Anterior cingulate cortex (tissue), 58 donors: ENCODE measurements at regions not wholly inside any gene's neighbourhood (a gene's known extent, or its start where the extent isn't known, plus 50 kb on each side); places are given as distances from the start of the nearest gene placed in this dataset.
A peak's percentile ranks its signal among the peaks of the same experiment; 100 is the strongest.

Experiments
- DNase-seq, 58 donors: peaks; one replicate each; lab custom pipeline; 2025; lab: John Stamatoyannopoulos, UW

DNA sequence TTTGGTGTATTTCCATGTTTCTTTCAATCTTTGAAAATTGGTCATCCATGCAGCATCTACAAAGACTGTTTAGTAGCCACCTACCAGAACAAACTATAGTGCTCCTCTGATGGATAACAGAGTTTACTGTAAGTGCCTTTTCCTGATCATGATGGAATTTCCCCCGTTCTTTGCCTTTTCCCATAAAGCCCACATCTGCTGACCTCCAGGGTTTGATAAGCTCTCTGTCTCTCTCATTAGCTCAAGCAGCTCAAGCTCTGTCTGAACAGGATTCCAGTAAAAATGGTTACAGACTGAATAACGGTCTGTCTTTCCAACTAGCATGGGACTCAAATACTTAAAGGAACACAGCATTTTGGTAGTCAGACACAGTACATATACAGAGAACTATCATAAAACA, 308.4 kb upstream of the SORL1-AS1 start:
- no peak for DNase-seq

DNA sequence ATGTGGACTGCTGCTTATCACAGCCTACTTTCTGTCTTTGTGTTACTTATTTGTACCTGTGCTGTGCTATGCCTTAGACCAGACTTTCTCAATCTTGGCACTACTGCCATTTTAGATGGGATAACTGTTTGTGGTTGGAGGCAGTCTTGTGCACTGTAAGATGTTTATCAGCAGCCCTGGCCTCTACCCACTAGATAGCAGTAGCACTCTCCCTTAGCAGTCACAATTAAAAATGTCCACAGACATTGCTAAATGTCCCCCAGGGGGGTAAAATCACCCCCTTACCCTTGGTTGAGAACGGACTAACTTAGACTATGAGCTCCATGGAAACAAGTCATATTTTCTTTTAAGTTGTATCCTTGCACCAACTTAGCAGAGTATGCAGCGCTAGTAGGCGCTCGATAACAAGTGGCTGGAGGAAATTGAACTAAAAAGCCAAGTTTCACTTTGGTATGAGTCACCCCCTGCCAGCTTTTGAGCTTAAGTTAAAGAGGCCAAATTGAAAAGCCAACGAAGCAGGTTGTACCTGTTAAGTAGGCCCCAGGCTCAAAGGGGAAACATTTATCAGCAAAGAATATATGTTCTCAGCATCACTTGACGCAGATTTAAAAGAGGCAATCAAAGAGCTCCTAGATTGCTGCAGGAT, 304.8 kb upstream of the SORL1-AS1 start:
- no peak for DNase-seq

DNA sequence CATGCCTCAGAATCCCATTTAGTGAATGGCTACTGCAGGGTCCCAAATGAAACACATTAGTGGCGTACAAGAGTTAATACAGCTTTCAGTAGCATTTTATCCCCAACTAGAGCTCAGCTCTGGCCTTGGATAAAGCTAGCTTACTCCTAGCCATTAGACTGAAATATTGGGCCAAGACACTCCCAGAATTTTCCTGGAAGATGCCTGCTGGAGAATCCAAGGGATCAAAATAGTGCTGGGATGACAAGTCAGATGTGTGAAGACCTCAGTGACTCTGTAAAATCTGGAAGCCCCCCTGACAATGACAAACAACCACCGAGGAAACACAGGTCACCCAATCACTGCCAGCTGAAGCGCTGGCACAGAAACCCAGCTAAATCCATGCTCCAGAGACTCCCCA, 303.1 kb upstream of the SORL1-AS1 start:
- DNase-seq: no peak

DNA sequence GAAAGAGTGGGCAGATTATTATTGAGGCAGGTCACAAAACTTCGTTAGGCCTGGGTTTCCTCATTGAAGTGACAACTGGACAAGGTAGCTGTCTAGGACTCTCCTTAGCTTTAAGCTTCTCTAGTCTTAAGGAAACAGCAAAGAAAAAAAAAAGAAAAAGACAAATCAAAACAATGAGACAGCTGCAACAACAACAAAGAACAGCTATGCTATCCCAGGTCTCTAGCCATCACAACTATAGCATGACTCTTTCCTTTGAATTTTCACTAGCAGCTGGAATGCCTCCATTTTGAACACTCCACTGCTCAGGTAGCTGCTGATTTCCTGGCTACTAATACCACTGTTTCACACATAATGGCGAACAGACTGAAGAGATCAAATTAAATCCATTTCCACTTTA, 302.4 kb upstream of the SORL1-AS1 start:
- no peak for DNase-seq

DNA sequence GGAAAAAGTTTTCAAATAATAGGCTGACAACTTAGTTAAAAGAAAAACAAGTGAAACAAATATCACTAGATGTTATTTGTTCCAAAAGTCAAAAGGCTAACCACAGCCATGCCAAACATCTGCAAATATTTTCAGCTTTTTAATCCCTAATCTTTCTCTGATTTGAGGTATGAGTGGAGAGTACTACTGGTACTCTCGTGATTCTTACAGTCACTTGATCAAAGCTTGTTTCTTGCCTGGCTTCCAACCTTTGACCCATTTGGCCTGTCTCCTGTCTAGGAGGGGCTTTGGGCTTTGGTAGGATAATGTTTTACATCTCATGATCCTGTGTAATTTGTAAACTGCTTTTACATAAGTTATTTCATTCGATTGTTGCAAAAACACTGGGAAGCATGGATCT, 301.8 kb upstream of the SORL1-AS1 start:
- no peak for DNase-seq

DNA sequence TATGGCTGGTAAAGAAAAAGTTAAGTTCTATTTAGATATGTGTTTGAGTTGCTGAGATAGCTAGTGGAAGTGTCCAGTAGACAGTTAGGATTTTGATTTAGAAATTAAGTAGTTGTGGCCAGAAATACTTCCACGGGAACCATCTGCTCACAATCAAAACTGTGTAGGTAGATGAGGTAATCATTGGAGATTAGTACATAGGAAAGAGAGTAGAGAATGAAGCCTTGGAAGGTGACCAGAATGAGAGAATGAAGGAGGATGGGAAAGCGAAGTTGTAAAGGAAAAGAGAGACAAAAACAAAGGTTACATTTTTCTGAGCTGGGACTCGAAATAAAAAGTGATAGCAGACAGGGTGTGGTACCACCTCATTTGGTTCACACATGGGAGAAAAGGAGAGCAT, 296.9 kb upstream of the SORL1-AS1 start:
- DNase-seq: no peak

DNA sequence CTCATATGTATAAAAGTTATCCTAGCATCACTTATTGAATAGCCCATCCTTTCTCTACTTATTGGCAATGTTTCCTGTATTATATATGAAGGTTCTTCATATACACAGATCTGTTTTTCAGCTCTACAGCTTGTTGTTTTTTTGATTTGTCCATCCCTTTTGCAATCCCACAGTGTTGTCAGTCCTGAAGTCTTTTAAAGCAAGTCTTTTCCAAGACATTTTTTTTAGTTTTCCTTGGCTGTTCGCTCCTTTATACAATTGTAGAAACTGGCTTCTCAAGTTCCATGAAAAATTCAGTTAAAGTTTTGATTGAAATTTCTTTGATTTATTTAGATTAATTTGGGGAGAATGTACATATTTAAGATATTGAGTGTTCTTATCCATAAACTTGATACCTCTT, 295.3 kb upstream of the SORL1-AS1 start:
- no peak for DNase-seq

DNA sequence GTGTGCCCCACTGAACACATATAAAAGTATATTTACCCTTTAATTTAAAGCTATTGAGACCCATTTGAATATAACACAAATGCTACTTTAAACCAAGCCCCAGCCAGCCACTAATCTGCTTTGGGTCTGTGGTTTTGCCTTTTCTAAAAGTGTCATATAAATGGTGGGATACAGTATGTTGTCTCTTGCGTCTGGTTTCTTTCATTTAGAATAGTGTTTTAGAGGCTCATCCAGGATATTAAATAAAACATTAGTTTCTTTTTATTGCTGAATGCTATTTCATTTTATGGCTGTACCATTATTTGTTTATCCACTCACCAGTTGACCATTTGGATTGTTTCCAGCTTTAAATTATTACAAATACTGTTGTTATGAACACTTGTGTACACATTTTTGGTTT, 290.5 kb upstream of the SORL1-AS1 start:
- DNase-seq: no peak

DNA sequence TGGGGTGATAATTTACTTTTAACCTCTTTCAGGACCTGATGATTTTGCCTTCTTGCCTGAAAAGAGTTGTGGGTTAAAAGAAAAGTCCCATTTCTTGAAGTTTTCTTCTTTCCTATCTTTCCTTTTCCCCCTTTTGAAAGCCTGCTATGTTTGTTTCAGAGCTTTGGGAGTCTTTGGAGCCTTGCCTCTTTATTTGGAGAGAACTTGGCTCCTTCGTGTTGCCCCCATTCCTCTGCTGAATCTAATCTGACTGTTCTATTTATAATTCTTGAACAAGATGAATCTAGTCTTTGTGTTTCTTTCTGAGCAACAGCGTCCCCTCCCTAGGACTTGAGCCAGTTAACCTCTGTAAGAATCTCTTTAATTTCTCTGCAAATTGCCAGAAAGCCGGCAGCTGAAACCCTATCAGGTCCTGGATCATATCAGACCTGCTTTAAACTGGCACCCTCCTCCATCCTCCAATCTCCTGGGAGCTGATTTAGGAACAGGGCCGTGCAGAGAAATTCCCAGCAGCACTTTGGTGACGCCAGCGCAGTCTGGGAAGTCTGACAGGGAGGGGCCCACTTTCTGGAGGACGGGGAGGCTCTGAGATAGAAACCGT, 289.1 kb upstream of the SORL1-AS1 start:
- DNase-seq: peak in 52 of 58 donors; percentile 14 to 89 (median 52)

DNA sequence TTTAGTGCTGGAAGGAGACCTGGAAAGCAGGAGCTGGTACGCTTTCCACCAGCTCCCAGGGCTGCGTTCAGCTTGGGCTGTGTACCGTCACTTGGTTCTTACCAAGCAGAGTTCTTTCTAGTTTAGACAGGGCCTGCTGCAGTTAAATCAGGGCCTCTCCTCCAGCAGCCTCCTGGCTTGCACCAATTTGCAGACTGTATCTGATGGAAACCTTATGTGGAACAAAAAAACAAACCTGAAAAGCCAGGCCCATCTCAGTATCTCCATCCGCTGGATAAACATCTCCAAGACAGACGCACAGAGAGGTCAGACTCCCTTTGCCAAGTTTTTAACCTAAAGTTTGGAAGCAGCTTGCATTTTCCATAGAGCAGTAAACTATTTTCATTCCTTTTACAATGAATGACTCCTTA, 288.6 kb upstream of the SORL1-AS1 start:
- peak in 1 of 58 donors; percentile 22 for DNase-seq

DNA sequence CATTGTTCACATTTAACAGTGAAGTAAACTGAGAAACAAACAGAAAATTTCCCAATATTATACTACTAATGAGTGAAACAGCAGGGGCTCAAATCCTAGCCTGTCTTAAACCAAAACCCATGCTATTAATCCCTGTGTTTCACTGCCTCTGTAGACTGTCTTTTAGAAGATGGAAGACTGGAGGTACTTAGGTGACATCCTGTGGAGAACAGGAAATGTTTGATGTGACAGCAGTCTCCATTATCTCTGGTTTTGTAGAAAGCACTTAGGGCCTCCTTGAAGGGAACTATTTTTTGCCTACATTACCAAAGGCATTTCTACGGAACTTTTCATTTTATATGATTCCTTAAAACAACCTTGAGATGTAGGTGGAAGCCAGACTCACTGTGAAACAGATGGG, 288.1 kb upstream of the SORL1-AS1 start:
- DNase-seq: no peak

DNA sequence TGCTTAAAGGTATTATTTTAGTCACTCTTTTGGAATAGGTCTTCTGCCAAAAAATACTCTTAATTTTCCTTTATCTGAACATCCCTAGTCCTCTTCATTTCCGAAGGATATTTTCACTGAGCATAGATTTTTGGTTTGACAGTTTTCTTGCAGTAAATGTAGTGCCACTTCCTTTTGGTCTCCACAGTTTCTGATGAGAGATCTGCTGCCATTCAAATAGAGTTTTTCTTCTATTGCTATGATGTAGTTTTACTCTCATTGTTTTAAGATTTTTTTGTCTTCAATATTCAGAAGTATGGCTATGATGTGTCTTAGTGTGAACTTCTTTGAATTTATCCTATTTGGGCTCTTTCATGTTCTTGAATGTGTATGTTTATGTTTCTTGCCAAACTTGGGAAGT, 281.1 kb upstream of the SORL1-AS1 start:
- no peak for DNase-seq

DNA sequence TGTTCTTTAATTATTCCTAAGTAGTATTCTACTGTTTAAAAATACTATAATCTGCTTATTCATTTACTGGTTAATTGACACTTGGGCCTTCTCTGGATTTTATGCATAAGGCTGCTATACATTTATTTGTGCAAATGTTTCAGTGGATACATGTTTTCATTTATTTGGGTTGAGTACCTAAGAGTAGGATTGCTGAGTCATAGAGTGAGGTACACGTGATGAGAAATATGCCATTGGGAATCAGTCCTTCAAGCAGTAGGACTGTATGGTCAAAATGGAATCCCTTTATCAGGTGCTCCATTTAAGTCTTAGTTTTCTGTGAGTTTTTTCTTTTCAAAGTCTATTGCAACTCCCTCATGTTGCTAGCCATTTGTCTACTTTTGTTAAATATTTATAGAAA, 275.2 kb upstream of the SORL1-AS1 start:
- no peak for DNase-seq

DNA sequence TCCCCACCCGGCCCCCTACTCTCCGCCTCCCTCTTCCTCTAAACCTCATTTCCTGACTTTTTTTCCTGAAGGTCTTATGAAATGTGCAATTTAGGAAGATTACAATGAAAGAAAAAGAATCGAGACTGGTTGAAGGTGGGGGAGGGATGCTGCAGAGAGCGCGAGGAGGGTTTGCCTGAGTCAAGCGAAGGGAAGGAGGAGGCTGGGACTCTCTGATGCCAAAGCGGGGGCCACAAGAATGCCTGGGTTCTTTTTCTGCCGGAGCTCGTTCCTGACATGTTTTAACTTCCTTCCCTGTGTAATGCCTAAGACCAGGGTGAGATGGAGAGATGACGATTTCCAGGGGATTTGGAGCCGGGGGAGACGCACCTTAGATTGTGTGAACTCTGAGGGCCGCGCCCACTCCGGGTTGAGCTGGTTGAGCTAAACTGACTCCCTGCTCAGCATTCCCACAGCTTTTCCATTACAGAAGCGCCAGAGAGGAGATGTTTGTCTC, 270.5 kb upstream of the SORL1-AS1 start:
- peak in 53 of 58 donors; percentile 28 to 79 (median 57) for DNase-seq

DNA sequence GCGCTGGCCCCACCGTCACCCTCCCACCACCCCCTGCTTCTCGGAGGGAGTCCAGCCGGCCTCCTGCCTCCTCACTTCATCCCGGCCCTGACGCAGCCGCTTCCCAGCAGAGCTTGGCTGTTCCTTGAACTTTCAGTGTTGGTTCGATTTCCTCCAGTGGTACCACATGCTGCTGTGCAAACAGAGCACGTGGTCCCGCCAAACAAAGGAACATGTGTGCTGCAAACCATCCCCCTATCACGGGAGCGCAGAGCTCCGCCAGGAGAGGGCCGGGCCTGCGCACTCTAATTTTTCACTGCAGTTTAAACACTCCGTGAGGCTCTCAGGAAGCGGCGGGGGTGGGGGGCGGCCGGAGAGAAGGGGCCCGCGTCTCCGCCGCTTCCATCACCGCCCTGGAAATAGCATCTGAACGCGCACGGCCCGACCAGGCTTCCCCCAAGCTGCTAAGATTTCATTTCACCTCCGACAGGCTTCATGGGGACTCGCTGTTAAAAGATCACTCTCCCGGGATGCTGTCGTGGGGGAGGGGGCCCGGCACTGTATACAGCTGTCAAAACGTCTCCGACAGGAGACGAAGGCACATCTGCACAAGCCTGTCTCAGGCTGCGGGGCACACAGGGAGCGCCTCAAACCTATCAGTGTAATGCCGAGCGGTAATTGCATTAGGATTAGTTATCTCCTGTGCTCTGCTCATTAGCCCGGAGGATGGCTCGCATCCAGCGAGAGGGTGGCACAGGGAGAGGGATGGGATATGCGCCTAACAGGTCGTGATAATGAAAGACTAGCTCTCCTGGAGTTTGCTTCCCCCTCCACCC, 269.9 kb upstream of the SORL1-AS1 start:
- DNase-seq: peak; percentile 81 to 99 (median 93)

DNA sequence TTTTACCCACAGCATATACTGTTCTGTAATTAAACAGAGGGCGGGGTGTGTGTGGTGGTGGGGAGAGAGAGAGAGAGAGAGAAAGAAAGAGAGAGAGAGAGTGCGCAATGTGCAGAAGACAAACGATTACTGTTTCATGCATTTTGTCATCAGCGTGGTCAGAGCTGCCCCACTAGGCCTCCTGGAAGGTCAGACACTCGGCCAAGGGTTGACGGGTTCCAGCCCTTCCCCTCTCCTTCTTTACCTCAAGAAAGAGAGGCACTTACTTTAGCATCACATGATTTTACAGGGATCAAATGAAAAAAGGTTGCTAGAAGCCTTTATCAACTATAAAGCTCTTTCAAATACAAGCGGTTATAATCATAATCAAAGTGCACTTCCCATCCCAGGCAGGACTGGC, 269.2 kb upstream of the SORL1-AS1 start:
- peak in 39 of 58 donors; percentile 30 to 85 (median 60) for DNase-seq

DNA sequence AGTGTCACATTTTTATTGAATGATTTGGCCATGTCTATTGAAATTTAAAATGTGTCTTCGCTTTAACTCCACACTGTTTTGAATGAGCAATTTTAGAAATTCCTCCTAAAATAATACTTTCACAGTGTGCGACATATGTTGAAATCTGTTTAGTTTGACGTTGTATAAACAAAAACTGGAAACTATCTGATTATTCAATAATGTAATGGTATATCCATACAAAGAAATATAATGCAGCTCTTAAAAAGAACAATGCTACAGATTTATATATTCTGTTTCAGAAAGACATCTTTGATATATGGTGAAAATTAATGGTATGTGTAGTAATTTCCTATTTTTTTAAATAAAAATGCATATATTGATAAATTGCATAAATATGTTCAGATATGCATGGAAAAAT, 268.7 kb upstream of the SORL1-AS1 start:
- no peak for DNase-seq

DNA sequence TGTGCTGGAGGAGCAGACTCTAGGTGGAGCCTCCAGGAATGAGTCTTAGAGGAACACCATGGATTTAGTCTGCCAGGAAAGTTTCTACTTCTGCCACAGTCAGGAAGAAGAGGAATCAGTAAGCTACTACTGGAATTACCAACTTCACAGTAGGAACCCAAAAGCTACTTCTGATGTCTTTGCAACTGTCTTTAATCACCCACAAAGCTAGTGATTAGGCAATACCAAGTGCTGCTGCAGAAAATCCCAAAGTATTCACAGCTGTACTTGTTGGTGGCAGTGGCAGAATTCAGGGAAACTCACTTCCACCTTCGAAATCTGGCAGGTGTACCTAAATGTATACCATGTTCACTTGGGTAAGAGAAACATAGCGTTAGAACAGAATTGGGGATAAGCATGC, 264.5 kb upstream of the SORL1-AS1 start:
- no peak for DNase-seq

DNA sequence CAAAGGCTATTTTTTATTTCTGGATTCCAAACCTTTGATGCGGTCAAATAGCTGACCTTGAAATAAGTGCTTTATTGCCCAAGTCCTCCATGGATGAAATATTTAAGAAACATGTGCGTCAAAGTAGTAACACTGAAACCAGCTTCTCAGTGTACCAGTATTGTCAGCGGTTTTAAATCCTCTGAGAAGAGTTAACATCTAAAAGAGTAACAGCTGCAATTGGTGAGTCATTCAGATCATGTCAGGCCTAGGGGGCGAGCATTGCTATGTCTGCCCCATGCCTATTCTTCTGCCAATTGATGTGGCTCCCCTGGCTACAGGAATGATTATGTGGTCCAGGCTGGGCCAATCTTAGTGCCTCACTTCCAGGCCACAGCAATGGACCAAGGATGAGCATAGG, 263.3 kb upstream of the SORL1-AS1 start:
- no peak for DNase-seq

DNA sequence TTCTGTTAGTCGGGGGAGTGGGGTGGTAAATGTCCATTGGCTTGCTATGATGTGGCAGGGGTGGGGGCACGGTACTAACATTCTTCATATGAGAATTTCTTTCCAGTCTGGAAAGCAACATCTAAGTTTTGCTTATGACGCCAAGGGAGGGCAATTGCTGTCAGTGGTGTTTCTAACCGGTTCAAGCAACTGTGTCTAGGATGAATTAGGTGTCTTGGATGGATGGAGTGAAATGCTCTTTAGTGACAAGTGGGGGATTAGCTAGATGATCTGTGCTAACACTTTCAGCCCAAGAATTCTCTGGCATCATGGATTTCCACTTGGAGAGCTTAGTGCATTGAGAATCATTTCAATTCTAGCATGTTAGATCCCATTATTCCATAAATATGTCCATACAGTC, 262.6 kb upstream of the SORL1-AS1 start:
- no peak for DNase-seq

DNA sequence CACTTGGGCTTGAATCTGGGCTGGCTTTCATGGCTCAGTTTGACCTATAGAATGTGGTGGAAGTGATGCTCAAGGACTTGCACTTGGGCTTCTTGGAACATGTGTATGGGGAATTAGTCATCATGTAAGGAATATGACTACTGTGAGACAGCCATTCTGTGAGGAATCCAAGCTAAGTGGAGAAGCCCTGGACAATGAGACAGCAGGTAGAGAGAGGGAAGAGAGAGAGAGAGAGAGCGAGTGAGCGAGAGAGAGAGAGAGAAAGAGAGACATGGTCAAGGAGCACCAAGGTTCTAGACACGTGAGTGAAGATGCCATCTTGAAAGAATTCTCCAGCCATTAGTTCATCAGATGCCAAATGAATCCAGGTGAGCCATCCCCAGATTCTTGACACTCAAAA, 261.6 kb upstream of the SORL1-AS1 start:
- no peak for DNase-seq

DNA sequence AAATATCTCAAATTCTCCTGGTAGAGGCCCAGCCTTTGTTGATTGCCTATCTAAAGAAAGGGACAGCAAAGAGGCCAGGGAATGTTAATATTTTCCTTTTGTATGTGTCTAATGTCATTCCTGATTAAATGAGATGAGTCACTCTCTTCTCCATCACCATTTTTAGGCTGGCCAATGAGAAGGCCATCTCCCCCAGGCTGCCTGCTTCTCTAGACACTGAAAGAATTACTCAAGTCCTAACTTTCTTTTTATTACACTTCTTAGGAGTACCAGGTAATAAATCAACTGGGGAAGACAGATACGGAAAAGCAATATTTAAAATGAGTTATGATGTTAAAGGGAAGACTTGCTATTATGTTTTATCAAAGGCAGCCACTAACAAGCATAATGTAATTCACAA, 259.2 kb upstream of the SORL1-AS1 start:
- DNase-seq: no peak
